ENCODE measurements at regions not wholly inside any gene's neighbourhood (a gene's known extent, or its start where the extent isn't known, plus 50 kb on each side); places are given as distances from the start of the nearest gene placed in this dataset.

- Histone ChIP-seq H3K14ac (replicated peaks; ENCODE audit: low read depth, low read length) (no peak overlapping the region), H3K18ac (ENCODE audit: low read depth, low read length) (no peak overlapping the region), H2BK15ac (ENCODE audit: low read depth, low read length) (no peak overlapping the region), H4K8ac (ENCODE audit: low read depth in 2 of 2, low read length in 2 of 2) (no peak overlapping the region), H3K4me3 (ENCODE audit: insufficient read depth, low read depth, low read length) (no peak overlapping the region), H2BK5ac (ENCODE audit: low read depth, low read length, poor library complexity, severe bottlenecking) (no peak overlapping the region), H3K36me3 (ENCODE audit: control insufficient read depth, insufficient read depth, low read length) (no peaks in the 10 kb centered on the region), H3K4me1 (ENCODE audit: control insufficient read depth, insufficient read depth, low read length) (no peaks in the 10 kb centered on the region), H2AFZ (replicated peaks; ENCODE audit: low read length, poor library complexity) (no peak overlapping the region), H3K9ac (ENCODE audit: low read depth, low read length) (no peak overlapping the region), H3K79me1 (ENCODE audit: low read depth in 1 of 2, low read length in 2 of 2) (no peaks in the 10 kb centered on the region), H2AK9ac (replicated peaks; ENCODE audit: low read depth, low read length, poor library complexity) (no peak overlapping the region), H3K23ac (ENCODE audit: low read depth, low read length) (no peak overlapping the region), H3K27me3 (ENCODE audit: control insufficient read depth, insufficient read depth, low read length) (peaks cover 1% of the 10 kb centered on the region; the same call in 1 of the 2 replicates), H2BK120ac (ENCODE audit: low read depth, low read length) (no peak overlapping the region), H2BK20ac (ENCODE audit: low read depth, low read length) (no peak overlapping the region), H2AK5ac (ENCODE audit: low read depth, low read length) (no peak overlapping the region), H3K9me1 (ENCODE audit: insufficient read depth, low read length) (no peaks in the 10 kb centered on the region), H3K27ac (ENCODE audit: insufficient read depth, low read length) (no peak overlapping the region), H4K5ac (ENCODE audit: low read depth, low read length) (no peak overlapping the region), H4K20me1 (ENCODE audit: insufficient read depth, low read length) (no peaks in the 10 kb centered on the region), H4K91ac (ENCODE audit: insufficient read depth, low read depth, low read length) (no peak overlapping the region), H3K56ac (ENCODE audit: extremely low read depth, insufficient read depth, low read length) (no peak overlapping the region), H3K4ac (ENCODE audit: low read depth, low read length) (no peak overlapping the region), H3K4me2 (ENCODE audit: low read depth, low read length) (no peak overlapping the region), H3K9me3 (ENCODE audit: control insufficient read depth, insufficient read depth, low read length) (no peaks in the 10 kb centered on the region)
- ATAC-seq (ENCODE audit: low read depth): no peak
- dilution Hi-C loops (cut with HindIII; ENCODE audit: low sequenced_read_pairs, unreplicated experiment): no loop called here
- CTCF ChIA-PET: no interaction called here
- intact Hi-C loops (cut with micrococcal nuclease): no loop called here
- in situ Hi-C loops (cut with MboI; ENCODE audit: low sequenced_read_pairs): no loop called here
- WGBS, 2 experiments (ENCODE audit: extremely low coverage in 2 of 2, insufficient read length in 1 of 2): no CpG with 5 or more reads among the region's 2 CpGs
- POLR2A ChIA-PET (ENCODE audit: unreplicated experiment): no interaction called here
- TF ChIP-seq FOS (IDR thresholded peaks at IDR 0.05; ENCODE audit: low read depth, low read length) (no peak), MAZ (IDR thresholded peaks at IDR 0.05; ENCODE audit: borderline replicate concordance, low read depth, low read length) (no peak), SMC3 (IDR thresholded peaks at IDR 0.05; ENCODE audit: low read depth, low read length) (no peak), NFE2L2 (IDR thresholded peaks at IDR 0.05; ENCODE audit: low read depth, low read length) (no peak), CHD1 (IDR thresholded peaks at IDR 0.05; ENCODE audit: low read depth, low read length) (no peak), RFX5 (IDR thresholded peaks at IDR 0.05; ENCODE audit: low read depth, low read length) (no peak), POLR2A (IDR thresholded peaks at IDR 0.05; ENCODE audit: low read depth, low read length) (no peak), RAD21 (IDR thresholded peaks at IDR 0.05; ENCODE audit: low read length) (no peak), RCOR1 (IDR thresholded peaks at IDR 0.05; ENCODE audit: insufficient replicate concordance, low read length) (no peak), USF2 (IDR thresholded peaks at IDR 0.05; ENCODE audit: low read depth, low read length) (no peak), MXI1 (IDR thresholded peaks at IDR 0.05; ENCODE audit: borderline replicate concordance, low read depth, low read length) (no peak), CEBPB (IDR thresholded peaks at IDR 0.05; ENCODE audit: low read depth, low read length) (no peak), BHLHE40 (IDR thresholded peaks at IDR 0.05; ENCODE audit: low read depth, low read length) (no peak), MAFK (IDR thresholded peaks at IDR 0.05; ENCODE audit: low read depth, low read length) (no peak), ELK1 (IDR thresholded peaks at IDR 0.05; ENCODE audit: borderline replicate concordance, low read depth, low read length) (no peak), CTCF (conservative IDR thresholded peaks at IDR 0.05; ENCODE audit: low read depth, low read length) (no peak)
- DNase-seq: no peak
- BruUV-seq (replicated peaks): no TSS peak
Measured at GRCh38 chr17:71798701-71799100, 322.1 kb upstream of the SOX9 start.

All from IMR-90 (cell line).